HAP-1 (cell line): ENCODE measurements at regions not wholly inside any gene's neighbourhood (a gene's known extent, or its start where the extent isn't known, plus 50 kb on each side); places are given as distances from the start of the nearest gene placed in this dataset.

ENCODE experiments used
- DNase-seq, 2 experiments: peaks; one replicate each; pipeline ENCODE4 v3.0.0-alpha.2; 2016 to 2020; ENCODE audit warnings: low spot score in 2 of 2
- H3K27me3 ChIP-seq: fragments of 250-450 bp; sonication (Bioruptor Pico); 2 replicates; pipeline ENCODE4 v1.5.1; 2020; ENCODE audit warnings: low read depth, mild to moderate bottlenecking, moderate library complexity
- H3K36me3 ChIP-seq: fragments of 250-450 bp; sonication (Bioruptor Pico); replicated peaks from 2 replicates; pipeline ENCODE4 v1.5.1; 2020; ENCODE audit warnings: mild to moderate bottlenecking
- H3K4me1 ChIP-seq: fragments of 250-450 bp; sonication (Bioruptor Pico); 2 replicates; pipeline ENCODE4 v1.5.1; 2020; ENCODE audit warnings: mild to moderate bottlenecking
- H3K4me3 ChIP-seq: fragments of 250-450 bp; sonication (Bioruptor Pico); 2 replicates; pipeline ENCODE4 v1.5.1; 2020; ENCODE audit warnings: mild to moderate bottlenecking, moderate library complexity
- H3K9me3 ChIP-seq: fragments of 250-450 bp; sonication (Bioruptor Pico); 2 replicates; pipeline ENCODE4 v1.5.1; 2020; ENCODE audit warnings: mild to moderate bottlenecking, moderate library complexity
- in situ Hi-C: fragments of 300-500 bp; cut with MboI; formaldehyde crosslinking; loops from 3 replicates; pipeline ENCODE4 v1.14.3; 2020; ENCODE audit warnings: low sequenced_read_pairs, inconsistent platforms, mixed read lengths

- H3K27me3 ChIP-seq = no peaks in the 10 kb centered on the region
- H3K36me3 ChIP-seq = no peaks in the 10 kb centered on the region
- in situ Hi-C loops = no loop called here
- no peak overlapping the region for H3K4me3 ChIP-seq
- no peaks in the 10 kb centered on the region for H3K9me3 ChIP-seq
- DNase-seq = no peak
- H3K4me1 ChIP-seq = no peaks in the 10 kb centered on the region
Measured at GRCh38 chr20:39395478-39396291, 433.5 kb downstream of the DHX35 start.

GRCh38 chr20:39394461-39394860, 432.3 kb downstream of the DHX35 start:
- no peak for DNase-seq
- in situ Hi-C loops = no loop called here
- Histone ChIP-seq H3K4me3 (no peak overlapping the region), H3K36me3 (no peaks in the 10 kb centered on the region), H3K9me3 (no peaks in the 10 kb centered on the region), H3K27me3 (no peaks in the 10 kb centered on the region), H3K4me1 (no peaks in the 10 kb centered on the region)

DNA sequence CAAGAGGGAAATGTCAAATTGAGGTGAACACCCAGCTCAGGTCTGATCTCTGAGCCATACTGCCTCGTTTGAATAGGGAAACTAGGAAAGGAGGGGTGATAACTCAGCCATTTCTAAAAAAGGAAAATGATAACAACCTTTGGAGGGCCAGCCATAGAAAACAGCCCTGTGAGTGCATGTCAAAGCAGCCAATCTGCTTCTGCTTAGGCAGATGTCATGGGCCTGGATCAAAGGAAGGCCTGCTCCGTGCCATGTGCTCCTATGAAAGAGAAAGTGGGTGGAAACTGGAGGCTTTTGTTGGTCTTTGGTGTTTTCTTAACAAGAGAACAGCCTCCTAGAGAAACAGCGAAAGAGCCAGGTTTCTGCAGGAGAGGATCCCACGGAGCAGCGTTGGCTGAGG, 428.0 kb downstream of the DHX35 start:
- H3K4me1 ChIP-seq = no peaks in the 10 kb centered on the region
- H3K27me3 ChIP-seq = no peaks in the 10 kb centered on the region
- no peaks in the 10 kb centered on the region for H3K9me3 ChIP-seq
- in situ Hi-C loops = no loop called here
- no peak overlapping the region for H3K4me3 ChIP-seq
- DNase-seq = no peak
- no peaks in the 10 kb centered on the region for H3K36me3 ChIP-seq

DNA sequence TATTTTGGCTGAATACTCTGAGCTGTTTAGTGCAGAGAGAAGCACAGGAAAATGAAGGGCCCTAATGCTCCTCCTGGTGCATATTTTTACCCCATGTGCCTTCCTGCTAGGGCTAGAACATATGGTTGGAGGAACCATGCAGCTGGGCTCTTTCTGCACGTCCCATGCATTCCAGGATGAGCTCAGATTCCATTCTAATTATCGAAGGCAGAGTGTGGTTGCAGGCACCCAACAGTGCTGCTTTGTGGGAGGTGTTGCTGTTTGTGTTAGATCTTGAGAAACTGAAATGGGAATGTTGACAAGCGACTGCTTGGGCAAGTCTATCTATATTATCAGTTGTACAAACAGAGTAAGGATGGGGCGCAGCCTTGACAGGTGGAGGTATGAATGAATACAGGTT, 419.5 kb downstream of the DHX35 start:
- H3K4me3 ChIP-seq = no peak overlapping the region
- no peaks in the 10 kb centered on the region for H3K9me3 ChIP-seq
- H3K27me3 ChIP-seq = no peaks in the 10 kb centered on the region
- DNase-seq = no peak
- H3K4me1 ChIP-seq = no peaks in the 10 kb centered on the region
- H3K36me3 ChIP-seq = no peaks in the 10 kb centered on the region
- in situ Hi-C loops = no loop called here

- no peak overlapping the region for H3K4me3 ChIP-seq
- no peaks in the 10 kb centered on the region for H3K4me1 ChIP-seq
- H3K9me3 ChIP-seq = no peaks in the 10 kb centered on the region
- H3K27me3 ChIP-seq = no peaks in the 10 kb centered on the region
- no peaks in the 10 kb centered on the region for H3K36me3 ChIP-seq
- DNase-seq = no peak
- in situ Hi-C loops = no loop called here
Measured at GRCh38 chr20:39378776-39379175, 416.6 kb downstream of the DHX35 start.

DNA sequence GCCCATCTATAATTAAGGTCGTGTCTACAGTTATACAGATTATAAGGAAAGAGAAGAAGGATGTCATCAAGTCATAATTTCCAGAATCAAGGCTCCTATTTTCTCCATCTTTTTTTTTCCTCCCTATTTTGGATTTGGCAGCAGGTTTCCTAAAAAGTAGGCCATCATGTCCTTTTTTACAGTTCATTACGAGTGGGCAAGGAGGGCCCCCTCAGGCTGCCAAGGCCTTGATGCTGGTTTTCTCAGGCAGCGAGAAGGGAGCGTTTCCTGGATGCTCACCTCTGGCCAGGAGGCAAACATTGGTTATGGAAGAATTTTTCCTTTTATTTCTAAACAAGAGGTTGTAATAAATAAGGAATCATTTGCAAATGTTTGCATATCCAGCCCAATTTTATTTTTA, 414.6 kb downstream of the DHX35 start:
- Histone ChIP-seq H3K4me1 (no peaks in the 10 kb centered on the region), H3K9me3 (no peaks in the 10 kb centered on the region), H3K36me3 (no peaks in the 10 kb centered on the region), H3K27me3 (no peaks in the 10 kb centered on the region), H3K4me3 (no peak overlapping the region)
- DNase-seq = no peak
- in situ Hi-C loops = no loop called here

GRCh38 chr20:39364320-39364719, 402.2 kb downstream of the DHX35 start:
- H3K4me3 ChIP-seq = no peak overlapping the region
- in situ Hi-C loops = loop anchor here (25.0 kb wide), 1 partner anchor 98 kb away; no protein-coding TSS in a partner anchor
- H3K27me3 ChIP-seq = no peaks in the 10 kb centered on the region
- H3K36me3 ChIP-seq = no peaks in the 10 kb centered on the region
- no peak for DNase-seq
- H3K4me1 ChIP-seq = no peaks in the 10 kb centered on the region
- H3K9me3 ChIP-seq = no peaks in the 10 kb centered on the region; the same call in 1 of the 2 replicates

- in situ Hi-C loops = loop anchor here (25.0 kb wide), 1 partner anchor 102 kb away; no protein-coding TSS in a partner anchor
- no peak for DNase-seq
- no peaks in the 10 kb centered on the region for H3K4me1 ChIP-seq
Measured at GRCh38 chr20:39359981-39360620, 398.0 kb downstream of the DHX35 start.

GRCh38 chr20:39358052-39358451, 395.9 kb downstream of the DHX35 start:
- H3K36me3 ChIP-seq = no peaks in the 10 kb centered on the region
- H3K27me3 ChIP-seq = no peaks in the 10 kb centered on the region
- in situ Hi-C loops = loop anchor here (25.0 kb wide), 1 partner anchor 104 kb away; no protein-coding TSS in a partner anchor
- no peak for DNase-seq
- no peaks in the 10 kb centered on the region for H3K4me1 ChIP-seq
- no peak overlapping the region for H3K4me3 ChIP-seq
- H3K9me3 ChIP-seq = no peaks in the 10 kb centered on the region

More at GRCh38 chr20:39359981-39360620, 398.0 kb downstream of the DHX35 start:
- H3K4me3 ChIP-seq = no peak overlapping the region
- H3K36me3 ChIP-seq = no peaks in the 10 kb centered on the region
- H3K27me3 ChIP-seq = no peaks in the 10 kb centered on the region
- H3K9me3 ChIP-seq = no peaks in the 10 kb centered on the region

DNA sequence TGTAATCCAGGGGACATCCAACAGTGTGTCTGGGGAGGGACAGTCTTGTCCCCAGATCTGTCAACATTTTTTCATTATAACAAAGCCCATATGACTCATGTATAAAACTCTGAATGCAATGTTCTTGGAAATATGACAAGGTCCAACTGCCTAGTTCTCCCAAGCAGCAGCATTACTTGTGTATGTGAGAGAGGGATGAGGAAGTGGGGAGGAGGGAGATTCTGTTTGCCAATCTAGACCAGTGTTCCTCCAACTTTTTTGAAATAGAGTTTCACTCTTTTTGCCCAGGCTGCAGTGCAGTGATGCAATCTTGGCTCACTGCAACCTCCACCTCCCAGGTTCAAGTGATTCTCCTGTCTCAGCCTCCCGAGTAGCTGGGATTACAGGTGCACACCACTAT, 394.8 kb downstream of the DHX35 start:
- in situ Hi-C loops = loop anchor here (25.0 kb wide), 1 partner anchor 105 kb away; no protein-coding TSS in a partner anchor
- H3K4me1 ChIP-seq = no peaks in the 10 kb centered on the region
- H3K9me3 ChIP-seq = no peaks in the 10 kb centered on the region

GRCh38 chr20:39349240-39349639, 387.1 kb downstream of the DHX35 start:
- Histone ChIP-seq H3K9me3 (no peaks in the 10 kb centered on the region), H3K4me3 (no peak overlapping the region), H3K4me1 (no peaks in the 10 kb centered on the region), H3K27me3 (no peaks in the 10 kb centered on the region), H3K36me3 (no peaks in the 10 kb centered on the region)
- DNase-seq = no peak
- in situ Hi-C loops = no loop called here

More for the DNA sequence above, 394.8 kb downstream of the DHX35 start:
- H3K36me3 ChIP-seq = no peaks in the 10 kb centered on the region
- no peaks in the 10 kb centered on the region for H3K27me3 ChIP-seq
- no peak overlapping the region for H3K4me3 ChIP-seq
- no peak for DNase-seq

- DNase-seq = no peak
- no peaks in the 10 kb centered on the region for H3K4me1 ChIP-seq
- no peak overlapping the region for H3K4me3 ChIP-seq
- no peaks in the 10 kb centered on the region for H3K36me3 ChIP-seq
- in situ Hi-C loops = no loop called here
- no peaks in the 10 kb centered on the region for H3K9me3 ChIP-seq
- H3K27me3 ChIP-seq = no peaks in the 10 kb centered on the region
Measured at GRCh38 chr20:39347626-39348025, 385.5 kb downstream of the DHX35 start.

DNA sequence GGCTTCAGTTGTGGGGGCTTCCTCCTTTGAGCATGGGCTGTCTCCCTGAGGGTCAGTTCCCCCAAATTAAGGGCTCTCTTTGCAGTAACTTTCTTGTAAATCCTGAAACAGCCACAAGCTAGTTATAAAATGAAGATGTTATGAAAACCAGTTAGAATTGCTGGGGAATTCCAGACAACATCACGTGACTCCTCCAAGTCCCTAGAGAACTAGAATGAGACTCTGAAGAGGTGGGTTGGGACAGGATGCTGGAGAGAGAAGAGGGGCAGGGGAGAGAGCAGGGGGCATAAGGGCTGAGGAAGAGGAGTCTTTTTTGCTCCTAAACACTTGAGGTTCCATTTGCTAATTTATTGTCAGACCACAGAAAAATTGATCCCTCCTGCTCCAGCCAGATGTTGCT, 380.3 kb downstream of the DHX35 start:
- in situ Hi-C loops = no loop called here
- no peaks in the 10 kb centered on the region for H3K27me3 ChIP-seq

More for the DNA sequence above, 380.3 kb downstream of the DHX35 start:
- DNase-seq = no peak
- Histone ChIP-seq H3K4me1 (no peaks in the 10 kb centered on the region), H3K36me3 (no peaks in the 10 kb centered on the region), H3K4me3 (no peak overlapping the region), H3K9me3 (no peaks in the 10 kb centered on the region)
